Femur (tissue), 1 donor: ENCODE measurements at regions not wholly inside any gene's neighbourhood (a gene's known extent, or its start where the extent isn't known, plus 50 kb on each side); places are given as distances from the start of the nearest gene placed in this dataset.

Source experiments
- DNase-seq: peaks from one replicate; pipeline ENCODE4 v3.0.0-alpha.2; 2017

DNA sequence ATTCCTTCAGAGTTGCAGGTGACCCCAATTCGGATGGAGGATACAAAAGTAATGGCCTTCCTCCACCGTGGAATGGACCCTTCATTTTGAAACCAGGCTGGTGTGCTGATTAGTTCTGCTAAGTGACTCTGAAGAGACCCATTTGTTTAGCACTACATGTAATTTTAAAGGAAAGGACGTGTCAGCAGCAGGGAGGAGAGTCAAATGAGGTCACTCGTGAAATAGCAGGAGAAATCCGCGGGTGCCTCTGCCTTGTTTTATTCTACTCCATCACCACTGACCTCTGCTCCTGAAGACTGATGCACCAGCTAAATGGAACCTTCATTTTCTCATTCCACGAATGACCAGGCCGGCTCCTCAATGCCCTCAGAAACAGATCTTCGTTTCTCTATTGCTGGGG is 589.2 kb downstream of the CDH11 start:
- no peak for DNase-seq

GRCh38 chr16:64532117-64532516 is 589.7 kb downstream of the CDH11 start:
- no peak for DNase-seq

- no peak for DNase-seq
These were observed 590.5 kb downstream of the CDH11 start for GRCh38 chr16:64531401-64531800.

- no peak for DNase-seq
These were observed 599.3 kb downstream of the CDH11 start for GRCh38 chr16:64522548-64522947.

GRCh38 chr16:64513871-64514270 is 608.0 kb downstream of the CDH11 start:
- DNase-seq, result no peak

- DNase-seq, result no peak
These were observed 614.4 kb downstream of the CDH11 start for GRCh38 chr16:64507240-64508024.

GRCh38 chr16:64499211-64499610 is 622.7 kb downstream of the CDH11 start:
- no peak for DNase-seq

DNA sequence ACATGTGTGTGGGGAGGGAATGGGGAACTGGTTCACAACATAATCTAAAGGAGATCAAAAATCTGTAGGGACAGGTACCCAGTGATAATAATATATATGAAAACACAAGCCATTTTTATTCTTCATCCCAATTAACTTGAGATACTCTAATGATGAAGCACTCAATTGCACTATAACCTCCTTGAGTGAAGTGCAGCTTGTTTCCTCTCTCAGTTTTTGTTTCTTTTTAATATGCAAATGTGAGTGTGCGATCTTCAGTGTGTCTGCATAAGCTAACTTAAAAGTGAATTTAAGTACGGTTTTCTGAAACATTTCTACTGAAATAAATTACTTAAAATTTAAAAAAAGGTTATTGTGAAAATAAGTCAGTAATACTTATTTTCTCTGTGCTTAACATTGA is 623.5 kb downstream of the CDH11 start:
- no peak for DNase-seq

DNA sequence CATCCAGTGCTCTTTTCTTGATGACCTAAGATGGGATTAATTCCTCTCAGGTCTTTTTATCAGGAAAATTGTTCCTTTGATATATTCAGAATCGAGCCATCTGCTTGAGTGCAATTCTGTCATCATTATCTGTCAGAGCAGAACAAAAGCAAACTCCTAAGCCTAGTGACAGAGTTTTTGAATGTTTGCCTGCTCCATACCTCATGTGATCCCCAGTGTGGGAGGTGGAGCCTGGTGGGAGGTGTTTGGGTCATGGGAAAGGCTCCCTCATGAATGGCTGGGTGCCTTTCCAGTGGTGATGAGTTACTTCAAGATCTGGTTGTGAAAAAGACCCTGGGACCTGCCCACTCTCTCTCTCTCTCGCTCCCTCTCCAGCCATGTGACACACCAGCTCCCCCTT is 628.2 kb downstream of the CDH11 start:
- no peak for DNase-seq

GRCh38 chr16:64489449-64489848 is 632.4 kb downstream of the CDH11 start:
- DNase-seq, result no peak

- DNase-seq, result no peak
These were observed 635.3 kb downstream of the CDH11 start for GRCh38 chr16:64486561-64486960.

DNA sequence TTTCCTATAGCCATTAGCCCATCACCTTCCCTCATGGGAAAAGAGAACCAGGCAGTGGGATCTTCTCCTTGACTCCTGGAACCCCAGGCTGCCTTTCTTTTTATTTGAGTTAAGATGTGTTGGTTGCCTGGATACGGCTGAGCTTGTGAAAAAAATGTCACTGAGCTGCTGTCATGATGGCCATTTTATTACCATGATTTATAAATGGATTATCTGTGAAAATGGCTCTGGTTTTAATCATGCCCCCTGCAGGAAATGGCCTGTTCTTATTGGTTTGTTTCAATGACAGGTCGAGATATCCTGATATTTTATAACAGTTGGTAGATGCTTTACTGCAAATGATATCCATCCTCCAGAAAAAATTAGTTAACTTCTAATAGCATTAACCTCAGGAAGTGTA is 640.4 kb downstream of the CDH11 start:
- DNase-seq, result no peak

DNA sequence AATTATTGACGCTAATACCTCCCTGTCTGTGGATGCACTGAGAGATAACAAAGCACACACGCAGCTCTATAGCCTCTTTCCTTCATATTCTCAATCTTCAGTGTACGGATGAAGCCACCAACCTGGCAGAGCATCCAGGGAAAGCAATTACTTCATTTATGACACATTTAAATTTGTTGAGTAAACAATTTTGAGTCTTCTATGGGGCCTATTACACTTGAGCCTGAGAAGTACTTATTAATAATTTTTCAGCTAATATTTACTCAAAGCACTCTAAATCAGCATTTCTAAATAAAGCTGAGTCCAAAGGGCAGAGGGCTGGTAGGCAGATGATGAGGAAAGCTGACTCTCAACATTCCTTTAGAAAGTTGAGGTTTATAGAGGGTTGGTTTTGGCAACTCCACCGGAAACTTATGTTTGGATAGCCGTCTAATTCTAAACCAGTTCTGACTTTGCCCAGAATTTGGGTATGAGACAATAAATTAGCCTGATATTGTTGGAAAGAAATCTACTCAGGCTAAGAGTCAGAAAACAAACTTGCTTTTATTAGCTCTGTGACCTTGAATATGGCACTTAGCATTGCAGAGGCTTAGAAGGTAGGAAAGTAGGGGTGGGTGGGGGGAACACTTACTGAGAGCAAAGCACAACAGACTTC is 643.5 kb downstream of the CDH11 start:
- peak; percentile 53 for DNase-seq

GRCh38 chr16:64475627-64476351 is 646.1 kb downstream of the CDH11 start:
- DNase-seq, result no peak

- no peak for DNase-seq
These were observed 650.9 kb downstream of the CDH11 start for GRCh38 chr16:64470916-64471315.

DNA sequence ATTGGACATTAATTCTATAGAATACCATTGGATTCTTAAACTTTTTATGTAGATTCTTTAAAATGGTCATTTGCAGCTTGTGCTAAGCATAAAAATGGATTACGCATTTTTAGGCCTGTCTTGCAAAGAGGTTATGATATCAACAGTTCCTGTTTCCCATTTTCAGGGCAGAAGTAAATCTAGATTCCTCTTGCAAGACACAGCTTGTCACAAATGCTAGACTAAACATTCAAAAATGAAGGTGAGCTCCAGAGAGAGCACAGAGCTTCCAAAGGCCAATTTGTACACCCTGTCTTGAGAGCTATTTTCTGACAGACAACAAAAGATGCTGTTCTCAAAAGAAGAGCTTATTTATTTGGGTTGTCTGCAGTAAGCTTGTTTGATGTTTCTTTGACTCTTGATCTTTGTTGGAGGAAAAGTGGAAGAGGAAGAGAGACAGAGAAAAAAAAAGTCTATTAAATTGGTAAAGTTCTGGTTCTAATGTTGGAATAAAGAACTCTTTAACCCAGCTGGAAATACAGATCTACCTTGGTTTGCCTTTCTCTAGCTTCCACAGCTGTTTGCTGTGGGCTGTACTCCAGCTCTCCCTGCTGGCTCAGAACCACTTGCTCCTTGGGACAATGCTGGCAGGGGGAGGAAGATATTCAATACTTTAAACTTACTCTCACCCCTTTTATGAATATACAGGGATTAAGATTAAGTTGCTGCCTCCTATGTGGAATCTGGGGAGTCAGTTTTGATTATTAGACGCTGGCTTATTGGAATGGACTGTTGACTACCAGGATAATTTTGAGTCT is 651.8 kb downstream of the CDH11 start:
- DNase-seq, result peak; percentile 75

GRCh38 chr16:64469351-64469750 is 652.5 kb downstream of the CDH11 start:
- DNase-seq, result no peak

GRCh38 chr16:64468515-64469090 is 653.3 kb downstream of the CDH11 start:
- no peak for DNase-seq

- peak; percentile 41 for DNase-seq
These were observed 662.0 kb downstream of the CDH11 start for GRCh38 chr16:64459821-64460220.

GRCh38 chr16:64459402-64459801 is 662.5 kb downstream of the CDH11 start:
- no peak for DNase-seq

- DNase-seq, result no peak
These were observed 666.6 kb downstream of the CDH11 start for GRCh38 chr16:64455275-64455674.

GRCh38 chr16:64453646-64454045 is 668.2 kb downstream of the CDH11 start:
- DNase-seq, result no peak

DNA sequence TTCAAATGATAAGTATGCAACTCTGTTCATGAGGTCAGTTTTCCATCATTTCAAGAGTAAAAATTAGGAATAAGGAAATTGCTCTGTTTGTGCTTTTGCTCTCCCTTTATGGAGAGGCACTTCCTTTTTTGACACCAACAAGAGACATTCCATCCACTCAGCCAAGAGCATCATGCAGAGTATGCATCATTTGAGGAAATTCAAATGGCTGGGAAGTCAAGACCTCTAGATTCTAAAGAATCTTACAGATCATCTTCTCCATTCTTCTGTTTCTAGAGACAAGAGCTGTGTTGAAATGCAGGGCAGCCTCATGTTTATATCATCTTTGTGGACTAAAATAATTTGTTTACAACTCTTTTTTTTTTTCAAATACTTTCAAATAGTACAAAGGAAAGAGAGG is 669.4 kb downstream of the CDH11 start:
- DNase-seq, result no peak
